H1 (cell line): ENCODE measurements at regions not wholly inside any gene's neighbourhood (a gene's known extent, or its start where the extent isn't known, plus 50 kb on each side); places are given as distances from the start of the nearest gene placed in this dataset.

Source experiments
- CTCF ChIA-PET: fragments of 300-600 bp; sonication (Branson Sonifier 250); formaldehyde crosslinking; loops from one replicate; lab custom pipeline; 2021; ENCODE audit not compliant: partially characterized antibody; lab: Charles Lee
- POLR2A ChIA-PET: fragments of 300-600 bp; sonication (Branson Sonifier 250); formaldehyde crosslinking; loops from one replicate; lab custom pipeline; 2021; ENCODE audit warnings: inconsistent platforms; ENCODE audit not compliant: partially characterized antibody; lab: Charles Lee
- DNase-seq, 2 experiments: peaks; one replicate each; pipeline versions ENCODE4 v3.0.0 to v3.0.0-alpha.2; 2010 to 2022; ENCODE audit warnings: low spot score in 2 of 2, low read depth in 1 of 2, mixed read lengths in 1 of 2
- FAIRE-seq: peaks from 2 replicates; lab custom pipeline; 2011; peaks lifted over from hg19 to GRCh38; lab: Jason Lieb, UNC
- H2AFZ ChIP-seq: 2 replicates; pipeline ENCODE4 v1.8.1; 2012; ENCODE audit warnings: low read length, inconsistent platforms
- H2AK5ac ChIP-seq: 2 replicates; pipeline ENCODE4 v1.6.1; 2013; ENCODE audit warnings: low read depth, low read length
- H2BK120ac ChIP-seq: replicated peaks from 2 replicates; pipeline ENCODE3; 2013; ENCODE audit warnings: low read depth, low read length, inconsistent platforms
- H2BK12ac ChIP-seq: 2 replicates; pipeline ENCODE4 v1.6.1; 2013; ENCODE audit warnings: low read depth, low read length
- H2BK15ac ChIP-seq: 2 replicates; pipeline ENCODE4 v1.6.1; 2013; ENCODE audit warnings: low read length
- H2BK20ac ChIP-seq: 2 replicates; pipeline ENCODE4 v1.6.1; 2013; ENCODE audit warnings: low read length
- H2BK5ac ChIP-seq: 2 replicates; pipeline ENCODE4 v1.6.1; 2013; ENCODE audit warnings: low read depth, low read length
- H3K14ac ChIP-seq: 2 replicates; pipeline ENCODE4 v1.6.1; 2013; ENCODE audit warnings: inconsistent platforms; ENCODE audit not compliant: insufficient read length
- H3K18ac ChIP-seq: 2 replicates; pipeline ENCODE4 v1.6.1; 2013; ENCODE audit warnings: low read length; ENCODE audit errors: extremely low read depth
- H3K23ac ChIP-seq: 2 replicates; pipeline ENCODE4 v1.6.1; 2013; ENCODE audit warnings: inconsistent platforms; ENCODE audit not compliant: insufficient read length
- H3K23me2 ChIP-seq: 2 replicates; pipeline ENCODE4 v1.6.1; 2013; ENCODE audit warnings: low read depth, low read length
- H3K27ac ChIP-seq: 2 replicates; pipeline ENCODE4 v1.6.1; 2011; ENCODE audit warnings: low read depth, low read length, inconsistent platforms
- H3K27me3 ChIP-seq, 4 experiments: replicated peaks in 1 of 4; 1 replicate in 1 of 4; 2 replicates in 3 of 4; pipeline versions ENCODE4 v1.6.1 to v1.8.1; 2011 to 2013; ENCODE audit warnings: low read length in 3 of 4, mild to moderate bottlenecking in 3 of 4, inconsistent platforms in 2 of 4, mixed read lengths in 2 of 4, moderate library complexity in 1 of 4; ENCODE audit not compliant: control insufficient read depth in 3 of 4, insufficient read depth in 3 of 4; ENCODE audit errors: extremely low read depth in 1 of 4
- H3K36me3 ChIP-seq, 4 experiments: 2 replicates each; pipeline versions ENCODE4 v1.6.1 to v1.8.1; 2011 to 2013; ENCODE audit warnings: mild to moderate bottlenecking in 4 of 4, low read length in 3 of 4, moderate library complexity in 2 of 4, control low read depth in 1 of 4, inconsistent platforms in 1 of 4; ENCODE audit not compliant: insufficient read depth in 4 of 4, control insufficient read depth in 2 of 4
- H3K4ac ChIP-seq: replicated peaks from 2 replicates; pipeline ENCODE3; 2013; ENCODE audit warnings: low read length, low read depth, mixed read lengths, inconsistent platforms; ENCODE audit not compliant: insufficient read length
- H3K4me1 ChIP-seq, 4 experiments: replicated peaks in 1 of 4; 1 replicate in 1 of 4; 2 replicates in 3 of 4; pipeline versions ENCODE4 v1.6.1 to v1.8.1; 2011 to 2013; ENCODE audit warnings: low read length in 3 of 4, inconsistent platforms in 2 of 4, mixed read lengths in 1 of 4; ENCODE audit not compliant: insufficient read depth in 4 of 4, control insufficient read depth in 3 of 4
- H3K4me2 ChIP-seq, 2 experiments: 2 replicates each; pipeline versions ENCODE4 v1.6.1 to v1.8.1; 2011 to 2013; ENCODE audit warnings: low read depth in 2 of 2, low read length in 2 of 2, control low read depth in 1 of 2, inconsistent platforms in 1 of 2, mild to moderate bottlenecking in 1 of 2; ENCODE audit not compliant: insufficient read depth in 1 of 2
- H3K4me3 ChIP-seq, 4 experiments: fragments of 200-600, 300-600 bp in 1 of 4; sonication (generic), shearing (Covaris generic), sonication (Bioruptor Twin) in 1 of 4; 2 replicates each; pipeline versions ENCODE4 v1.5.1 to v1.8.1; 2011 to 2016; ENCODE audit warnings: low read length in 4 of 4, low read depth in 3 of 4, control low read depth in 2 of 4, inconsistent platforms in 2 of 4, mild to moderate bottlenecking in 2 of 4, mixed read lengths in 1 of 4, moderate library complexity in 1 of 4; ENCODE audit not compliant: insufficient read depth in 2 of 4; ENCODE audit errors: extremely low read depth in 1 of 4
- H3K56ac ChIP-seq: replicated peaks from 2 replicates; pipeline ENCODE3; 2013; ENCODE audit warnings: low read depth, mild to moderate bottlenecking, mixed read lengths, low read length, inconsistent platforms; ENCODE audit not compliant: insufficient read length
- H3K79me1 ChIP-seq: 2 replicates; pipeline ENCODE4 v1.6.1; 2013; ENCODE audit warnings: low read depth, low read length, control low read depth
- H3K79me2 ChIP-seq, 2 experiments: 2 replicates each; pipeline versions ENCODE4 v1.6.1 to v1.8.1; 2012 to 2013; ENCODE audit warnings: low read length in 2 of 2, mild to moderate bottlenecking in 2 of 2, inconsistent platforms in 1 of 2; ENCODE audit not compliant: insufficient read depth in 2 of 2, control insufficient read depth in 1 of 2
- H3K9ac ChIP-seq, 4 experiments: replicated peaks in 1 of 4; 1 replicate in 1 of 4; 2 replicates in 3 of 4; pipeline versions ENCODE4 v1.6.1 to v1.8.1; 2011 to 2013; ENCODE audit warnings: low read depth in 3 of 4, low read length in 3 of 4, control low read depth in 2 of 4, mild to moderate bottlenecking in 2 of 4, moderate library complexity in 2 of 4, inconsistent platforms in 1 of 4; ENCODE audit errors: extremely low read depth in 1 of 4
- H3K9me3 ChIP-seq, 2 experiments: 2 replicates each; pipeline versions ENCODE4 v1.6.1 to v1.8.1; 2012 to 2013; ENCODE audit warnings: mild to moderate bottlenecking in 2 of 2, moderate library complexity in 2 of 2, control low read depth in 1 of 2, inconsistent platforms in 1 of 2, low read depth in 1 of 2, low read length in 1 of 2, mixed read lengths in 1 of 2; ENCODE audit not compliant: insufficient read depth in 2 of 2
- H4K20me1 ChIP-seq, 2 experiments: replicated peaks in 1 of 2; 2 replicates each; pipeline versions ENCODE3 to v1.8.1; 2011 to 2013; ENCODE audit warnings: inconsistent platforms in 2 of 2, low read length in 2 of 2, mild to moderate bottlenecking in 1 of 2; ENCODE audit not compliant: insufficient read depth in 2 of 2, control insufficient read depth in 1 of 2
- H4K5ac ChIP-seq: 2 replicates; pipeline ENCODE4 v1.6.1; 2013; ENCODE audit warnings: low read length, low read depth, mixed read lengths, inconsistent platforms; ENCODE audit not compliant: insufficient read length
- H4K8ac ChIP-seq: 2 replicates; pipeline ENCODE4 v1.8.0; 2013; ENCODE audit warnings: mild to moderate bottlenecking, moderate library complexity, low read length, inconsistent platforms; ENCODE audit not compliant: insufficient read depth; ENCODE audit errors: extremely low read depth
- H4K91ac ChIP-seq: replicated peaks from 2 replicates; pipeline ENCODE3; 2013; ENCODE audit warnings: low read length, mixed read lengths, inconsistent platforms; ENCODE audit not compliant: insufficient read length
- BCL11A ChIP-seq, 2 experiments: IDR thresholded peaks; one replicate each; pipeline ENCODE4 v1.6.1; 2011; ENCODE audit warnings: low read depth in 2 of 2, low read length in 2 of 2, mild to moderate bottlenecking in 2 of 2
- CBX5 ChIP-seq: fragments of 300-800, 300-1000 bp; sonication (generic); IDR thresholded peaks from 2 replicates; pipeline ENCODE4 v1.7.1; 2016; ENCODE audit warnings: antibody characterized with exemption, low read length, low read depth
- CEBPB ChIP-seq: IDR thresholded peaks from 2 replicates; pipeline ENCODE4 v1.6.1; 2012; ENCODE audit warnings: low read depth, low read length
- CHD1 ChIP-seq: IDR thresholded peaks from 2 replicates; pipeline ENCODE4 v1.6.1; 2012; ENCODE audit warnings: low read depth, low read length, improper control_type of control experiment
- EGR1 ChIP-seq: IDR thresholded peaks from 2 replicates; pipeline ENCODE4 v1.6.1; 2011; ENCODE audit warnings: low read depth, low read length, borderline replicate concordance
- EP300 ChIP-seq, 2 experiments: IDR thresholded peaks; 1 replicate in 1 of 2; 2 replicates in 1 of 2; pipeline ENCODE4 v1.6.1; 2011 to 2012; ENCODE audit warnings: low read depth in 2 of 2, low read length in 2 of 2, mild to moderate bottlenecking in 2 of 2, borderline replicate concordance in 1 of 2, inconsistent platforms in 1 of 2, moderate library complexity in 1 of 2
- GABPA ChIP-seq: IDR thresholded peaks from 2 replicates; pipeline ENCODE4 v1.6.1; 2011; ENCODE audit warnings: mild to moderate bottlenecking, low read length, moderate library complexity, borderline replicate concordance; ENCODE audit not compliant: insufficient read depth
- JUN ChIP-seq: IDR thresholded peaks from 2 replicates; pipeline ENCODE4 v1.6.1; 2011; ENCODE audit warnings: low read depth, mild to moderate bottlenecking, improper control_type of control experiment, low read length
- JUND ChIP-seq: IDR thresholded peaks from 2 replicates; pipeline ENCODE4 v1.6.1; 2011; ENCODE audit warnings: mild to moderate bottlenecking, improper control_type of control experiment, low read length
- KDM4A ChIP-seq: IDR thresholded peaks from one replicate; pipeline ENCODE4 v1.7.1; 2012; ENCODE audit warnings: low read depth, mild to moderate bottlenecking, moderate library complexity, low read length, inconsistent platforms; ENCODE audit not compliant: severe bottlenecking
- MAX ChIP-seq: IDR thresholded peaks from 2 replicates; pipeline ENCODE4 v1.6.1; 2012; ENCODE audit warnings: inconsistent platforms
- POLR2A ChIP-seq, 2 experiments: IDR thresholded peaks; 1 replicate in 1 of 2; 2 replicates in 1 of 2; pipeline ENCODE4 v1.6.1; 2011; ENCODE audit warnings: low read depth in 2 of 2, low read length in 2 of 2, mild to moderate bottlenecking in 2 of 2; ENCODE audit errors: control extremely low read depth in 1 of 2
- POU5F1 ChIP-seq: IDR thresholded peaks from 2 replicates; pipeline ENCODE4 v1.6.1; 2011; ENCODE audit warnings: low read depth, mild to moderate bottlenecking, low read length, moderate library complexity
- RBBP5 ChIP-seq: IDR thresholded peaks from 2 replicates; pipeline ENCODE4 v1.7.1; 2012; ENCODE audit warnings: low read depth, mild to moderate bottlenecking, inconsistent platforms, low read length, moderate library complexity, borderline replicate concordance
- SP4 ChIP-seq: IDR thresholded peaks from 2 replicates; pipeline ENCODE4 v1.6.1; 2012; ENCODE audit warnings: low read length, inconsistent platforms
- TAF1 ChIP-seq: IDR thresholded peaks from 2 replicates; pipeline ENCODE4 v1.6.1; 2011; ENCODE audit warnings: mild to moderate bottlenecking, low read depth, low read length
- TF ChIP-seq, protein P1 (sequence below): IDR thresholded peaks from 2 replicates; pipeline ENCODE4 v1.6.1; 2012; ENCODE audit warnings: inconsistent platforms

GRCh38 chr12:24328261-24328660 lies 378.8 kb upstream of the SOX5 start:
- no peak overlapping the region for H3K23ac ChIP-seq
- H4K8ac ChIP-seq: no peak overlapping the region
- no peak overlapping the region for H3K18ac ChIP-seq
- H3K79me2 ChIP-seq: no peaks in the 10 kb centered on the region
- no peak overlapping the region for H3K14ac ChIP-seq
- H2AK5ac ChIP-seq: no peak overlapping the region
- H2BK12ac ChIP-seq: no peak overlapping the region
- H3K36me3 ChIP-seq: no peaks in the 10 kb centered on the region
- no peak overlapping the region for H2BK20ac ChIP-seq
- no peak overlapping the region for H3K56ac ChIP-seq
- CTCF ChIA-PET: no interaction called here
- H2BK15ac ChIP-seq: no peak overlapping the region
- no peaks in the 10 kb centered on the region for H3K27me3 ChIP-seq
- H3K27ac ChIP-seq: no peak overlapping the region
- no peaks in the 10 kb centered on the region for H3K79me1 ChIP-seq
- no peak overlapping the region for H2AFZ ChIP-seq
- no peak overlapping the region for H2BK5ac ChIP-seq
- no peaks in the 10 kb centered on the region; the same call in 1 of the 2 replicates for H3K23me2 ChIP-seq
- no peak overlapping the region for H3K4ac ChIP-seq
- H2BK120ac ChIP-seq: no peak overlapping the region
- H3K4me1 ChIP-seq: no peaks in the 10 kb centered on the region
- DNase-seq: no peak
- no peak for FAIRE-seq
- no peak overlapping the region for H3K9ac ChIP-seq
- no peak overlapping the region for H3K4me3 ChIP-seq
- H4K91ac ChIP-seq: no peak overlapping the region
- H3K9me3 ChIP-seq: no peaks in the 10 kb centered on the region
- no peaks in the 10 kb centered on the region for H4K20me1 ChIP-seq
- no peak overlapping the region for H4K5ac ChIP-seq
- no peak overlapping the region for H3K4me2 ChIP-seq
- POLR2A ChIA-PET: no interaction called here
- TF ChIP-seq BCL11A (IDR thresholded peaks at IDR 0.05; ENCODE audit: low read depth in 2 of 2, low read length in 2 of 2) (no peak), CEBPB (no peak), TAF1 (no peak), JUND (no peak), JUN (no peak), KDM4A (no peak), SP4 (no peak), POLR2A (IDR thresholded peaks at IDR 0.05; ENCODE audit: control extremely low read depth in 1 of 2, low read depth in 2 of 2, low read length in 2 of 2) (no peak), EP300 (IDR thresholded peaks at IDR 0.05; ENCODE audit: borderline replicate concordance in 1 of 2, low read depth in 2 of 2, low read length in 2 of 2) (no peak), MAX (no peak), RBBP5 (no peak), GABPA (no peak), CBX5 (no peak), EGR1 (no peak), CHD1 (no peak), POU5F1 (no peak)
- TF ChIP-seq, protein P1, sequence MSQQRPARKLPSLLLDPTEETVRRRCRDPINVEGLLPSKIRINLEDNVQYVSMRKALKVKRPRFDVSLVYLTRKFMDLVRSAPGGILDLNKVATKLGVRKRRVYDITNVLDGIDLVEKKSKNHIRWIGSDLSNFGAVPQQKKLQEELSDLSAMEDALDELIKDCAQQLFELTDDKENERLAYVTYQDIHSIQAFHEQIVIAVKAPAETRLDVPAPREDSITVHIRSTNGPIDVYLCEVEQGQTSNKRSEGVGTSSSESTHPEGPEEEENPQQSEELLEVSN: no peak
